A172 (cell line): ENCODE measurements at regions not wholly inside any gene's neighbourhood (a gene's known extent, or its start where the extent isn't known, plus 50 kb on each side); places are given as distances from the start of the nearest gene placed in this dataset.
"Not testable (repeated sequence)": the region's sequence is repeated elsewhere in the genome, so short reads cannot be mapped to it uniquely, and the experiment has no call there.

Experiments
- DNase-seq: peaks from one replicate; pipeline ENCODE4 v3.0.0-alpha.2; 2015; ENCODE audit warnings: low spot score

DNA sequence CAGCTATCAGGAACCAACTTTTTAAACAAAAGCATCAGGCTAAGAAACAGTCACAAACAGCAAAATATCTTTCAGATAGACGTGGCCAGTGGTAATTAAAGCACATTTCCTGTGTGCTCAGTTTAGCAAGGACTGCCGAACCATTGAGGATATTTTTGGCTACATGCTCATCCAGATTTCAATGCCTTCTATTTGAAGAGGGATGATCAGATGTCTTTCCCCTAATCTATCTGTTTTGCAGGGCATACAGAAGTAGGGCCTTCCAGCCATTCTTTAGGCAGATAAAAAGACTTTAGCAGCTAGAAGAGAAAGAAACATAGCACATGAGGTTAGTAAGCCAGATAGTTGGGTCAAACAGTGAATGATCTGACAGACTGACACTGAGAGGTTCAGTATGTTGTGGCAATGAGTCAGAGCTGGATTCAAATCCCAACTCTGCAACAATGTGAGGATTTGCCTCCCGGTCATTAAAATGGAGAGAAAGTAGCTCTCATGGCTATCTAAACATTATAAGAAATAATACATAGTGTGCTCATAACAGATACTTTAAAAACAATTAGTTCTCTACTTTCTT lies 100.0 kb upstream of the PRKG2 start:
- DNase-seq: no peak

GRCh38 chr4:81314196-81314896 lies 99.3 kb upstream of the PRKG2 start:
- peak; percentile 3 for DNase-seq

- no peak for DNase-seq
These were observed 93.0 kb upstream of the PRKG2 start for GRCh38 chr4:81307991-81308390.

DNA sequence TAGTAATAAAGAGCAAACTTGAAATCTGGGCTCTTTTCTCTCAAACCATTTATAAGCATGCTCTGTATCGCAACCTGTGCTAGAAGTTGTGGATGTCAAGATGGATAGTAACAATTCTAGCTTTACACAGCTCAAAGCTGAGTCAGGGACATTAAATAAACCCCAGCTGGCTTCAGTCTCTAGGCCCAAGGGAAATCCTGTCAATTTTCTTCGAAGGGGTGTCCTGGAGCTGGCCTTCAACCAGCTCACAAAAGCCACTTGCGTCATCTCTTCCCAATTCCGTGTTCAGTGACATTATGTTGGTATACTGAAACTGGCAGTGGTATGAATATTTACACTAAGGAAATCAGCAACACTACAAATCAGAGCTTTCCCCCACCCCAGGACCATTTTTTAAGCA lies 89.8 kb upstream of the PRKG2 start:
- no peak for DNase-seq

- not testable (repeated sequence) for DNase-seq
These were observed 85.3 kb upstream of the PRKG2 start for GRCh38 chr4:81300352-81300751.

DNA sequence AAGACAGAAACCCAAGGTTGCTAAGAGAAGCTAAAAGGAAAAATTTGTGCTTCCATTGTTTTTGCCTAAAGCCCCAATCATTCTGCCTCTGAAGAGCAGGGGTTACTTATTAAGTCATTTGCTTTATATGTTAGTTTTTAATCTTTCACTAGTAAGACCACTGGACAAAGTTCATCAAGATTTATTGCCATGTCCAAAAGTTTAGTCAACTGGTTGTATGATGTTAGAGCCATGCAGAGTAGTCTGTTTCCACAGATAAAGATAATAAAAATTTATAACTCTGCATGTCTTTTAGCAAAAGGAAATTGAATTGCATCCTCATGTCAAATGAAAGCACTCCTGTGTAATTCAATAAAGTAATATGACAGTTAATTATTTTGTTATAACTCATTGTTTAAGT lies 75.8 kb upstream of the PRKG2 start:
- DNase-seq: no peak

- DNase-seq: no peak
These were observed 72.1 kb upstream of the PRKG2 start for GRCh38 chr4:81287101-81287500.

- no peak for DNase-seq
These were observed 67.1 kb upstream of the PRKG2 start for GRCh38 chr4:81282131-81282530.

- no peak for DNase-seq
These were observed 59.4 kb upstream of the PRKG2 start for GRCh38 chr4:81274460-81274859.

GRCh38 chr4:81272671-81273070 lies 57.6 kb upstream of the PRKG2 start:
- DNase-seq: no peak
